Stomach (tissue), 4 donors: ENCODE measurements at regions not wholly inside any gene's neighbourhood (a gene's known extent, or its start where the extent isn't known, plus 50 kb on each side); places are given as distances from the start of the nearest gene placed in this dataset.

Experiments
- EP300 ChIP-seq: sonication (generic); formaldehyde crosslinking; IDR thresholded peaks from one replicate; pipeline ENCODE4 v1.6.1; 2017; ENCODE audit warnings: antibody characterized with exemption
- POLR2A ChIP-seq, 4 donors: fragments of 450-650 bp; IDR thresholded peaks; one replicate each; pipeline ENCODE4 v1.6.1; 2016; ENCODE audit warnings: antibody characterized with exemption in 4 of 4, control low read depth in 2 of 4, mild to moderate bottlenecking in 1 of 4, moderate library complexity in 1 of 4
- TF ChIP-seq, protein P1 (sequence below), 7 experiments: fragments of 450-650 bp in 4 of 7; fragments of 200-600 bp in 3 of 7; sonication (generic) in 3 of 7; IDR thresholded peaks; one replicate each; pipeline ENCODE4 v1.5.1; 2016 to 2019; ENCODE audit warnings: antibody characterized with exemption in 7 of 7, control low read depth in 2 of 7, mild to moderate bottlenecking in 1 of 7

DNA sequence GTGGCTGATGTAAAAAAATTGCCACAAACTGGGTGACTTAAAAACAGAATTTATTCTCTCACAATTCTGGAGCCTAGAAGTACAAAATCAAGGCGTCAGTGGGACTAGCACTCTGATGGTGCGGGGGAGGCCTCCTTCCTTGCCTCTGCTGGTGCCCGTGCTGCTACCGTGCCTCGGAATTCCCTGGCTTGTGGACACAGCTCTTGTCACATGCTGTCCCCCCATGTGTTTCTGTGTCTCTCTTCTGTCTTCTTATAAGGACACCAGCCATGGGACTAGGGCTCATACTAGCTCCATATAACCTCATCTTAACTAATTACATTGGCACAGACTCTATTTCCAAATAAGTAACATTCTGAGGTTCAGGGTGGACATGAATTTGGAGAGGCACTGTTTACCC lies 242.3 kb upstream of the IRX2 start:
- TF ChIP-seq, protein P1, sequence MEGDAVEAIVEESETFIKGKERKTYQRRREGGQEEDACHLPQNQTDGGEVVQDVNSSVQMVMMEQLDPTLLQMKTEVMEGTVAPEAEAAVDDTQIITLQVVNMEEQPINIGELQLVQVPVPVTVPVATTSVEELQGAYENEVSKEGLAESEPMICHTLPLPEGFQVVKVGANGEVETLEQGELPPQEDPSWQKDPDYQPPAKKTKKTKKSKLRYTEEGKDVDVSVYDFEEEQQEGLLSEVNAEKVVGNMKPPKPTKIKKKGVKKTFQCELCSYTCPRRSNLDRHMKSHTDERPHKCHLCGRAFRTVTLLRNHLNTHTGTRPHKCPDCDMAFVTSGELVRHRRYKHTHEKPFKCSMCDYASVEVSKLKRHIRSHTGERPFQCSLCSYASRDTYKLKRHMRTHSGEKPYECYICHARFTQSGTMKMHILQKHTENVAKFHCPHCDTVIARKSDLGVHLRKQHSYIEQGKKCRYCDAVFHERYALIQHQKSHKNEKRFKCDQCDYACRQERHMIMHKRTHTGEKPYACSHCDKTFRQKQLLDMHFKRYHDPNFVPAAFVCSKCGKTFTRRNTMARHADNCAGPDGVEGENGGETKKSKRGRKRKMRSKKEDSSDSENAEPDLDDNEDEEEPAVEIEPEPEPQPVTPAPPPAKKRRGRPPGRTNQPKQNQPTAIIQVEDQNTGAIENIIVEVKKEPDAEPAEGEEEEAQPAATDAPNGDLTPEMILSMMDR (IDR thresholded peaks at IDR 0.05) = no peak
- no peak for TF ChIP-seq POLR2A (IDR thresholded peaks at IDR 0.05)
- no peak for TF ChIP-seq EP300
